OCI-LY1 (cell line): ENCODE measurements at regions not wholly inside any gene's neighbourhood (a gene's known extent, or its start where the extent isn't known, plus 50 kb on each side); places are given as distances from the start of the nearest gene placed in this dataset.

ENCODE experiments used
- H2AFZ ChIP-seq: fragments of 200-600 bp; sonication (generic), shearing (Covaris generic); 2 replicates; pipeline ENCODE4 v1.6.0; 2014; ENCODE audit warnings: antibody characterized with exemption, mild to moderate bottlenecking, low read length
- H3F3A ChIP-seq: fragments of 200-600 bp; sonication (generic), shearing (Covaris generic); 2 replicates; pipeline ENCODE4 v1.6.0; 2014; ENCODE audit warnings: mild to moderate bottlenecking, antibody characterized with exemption, low read length, moderate library complexity; ENCODE audit not compliant: insufficient read depth
- H3K27ac ChIP-seq: fragments of 200-600 bp; sonication (generic); 2 replicates; pipeline ENCODE4 v1.5.1; 2014; ENCODE audit warnings: low read length, mixed run types, mild to moderate bottlenecking, low read depth; ENCODE audit not compliant: poor library complexity, severe bottlenecking
- H3K27me3 ChIP-seq: fragments of 200-600 bp; sonication (generic); 2 replicates; pipeline ENCODE4 v1.6.0; 2014; ENCODE audit warnings: antibody characterized with exemption, mild to moderate bottlenecking, low read length, moderate library complexity; ENCODE audit not compliant: insufficient read depth
- H3K36me3 ChIP-seq: fragments of 200-600 bp; sonication (generic); 2 replicates; pipeline ENCODE4 v1.6.1; 2014; ENCODE audit warnings: mild to moderate bottlenecking, antibody characterized with exemption, low read length, moderate library complexity, mixed read lengths; ENCODE audit not compliant: insufficient read depth
- H3K4me1 ChIP-seq: fragments of 200-600 bp; sonication (generic); 2 replicates; pipeline ENCODE4 v1.5.1; 2014; ENCODE audit warnings: mild to moderate bottlenecking, low read length, moderate library complexity; ENCODE audit not compliant: insufficient read depth, severe bottlenecking
- H3K4me2 ChIP-seq: fragments of 200-600 bp; sonication (generic), shearing (Covaris generic); 2 replicates; pipeline ENCODE4 v1.6.1; 2014; ENCODE audit warnings: low read length
- H3K4me3 ChIP-seq: fragments of 200-600 bp; sonication (generic); 2 replicates; pipeline ENCODE4 v1.5.1; 2014; ENCODE audit warnings: low read length, low read depth, mild to moderate bottlenecking, mixed read lengths; ENCODE audit not compliant: poor library complexity, severe bottlenecking
- H3K79me2 ChIP-seq: fragments of 200-600 bp; shearing (Covaris generic); 2 replicates; pipeline ENCODE4 v1.6.1; 2016; ENCODE audit warnings: mixed run types, low read length, mixed read lengths; ENCODE audit not compliant: insufficient read depth
- H3K9ac ChIP-seq: fragments of 200-600 bp; sonication (generic), shearing (Covaris generic); 2 replicates; pipeline ENCODE4 v1.6.1; 2014; ENCODE audit warnings: mild to moderate bottlenecking, low read length, mixed read lengths
- H3K9me2 ChIP-seq: fragments of 200-600 bp; sonication (generic), shearing (Covaris generic); 2 replicates; pipeline ENCODE4 v1.6.1; 2014; ENCODE audit warnings: low read depth, mild to moderate bottlenecking, low read length, mixed read lengths
- H3K9me3 ChIP-seq: fragments of 200-600 bp; shearing (Covaris generic); 2 replicates; pipeline ENCODE4 v1.6.1; 2014; ENCODE audit warnings: low read length, mixed read lengths
- H4K20me1 ChIP-seq: fragments of 200-600 bp; sonication (generic), shearing (Covaris generic); 2 replicates; pipeline ENCODE4 v1.6.0; 2016; ENCODE audit warnings: mild to moderate bottlenecking, low read length; ENCODE audit not compliant: insufficient read depth
- CTCF ChIP-seq: fragments of 200-600 bp; sonication (generic), shearing (Covaris generic); IDR thresholded peaks from 2 replicates; pipeline ENCODE4 v1.5.1; 2017; ENCODE audit warnings: mild to moderate bottlenecking, antibody characterized with exemption, low read length, moderate library complexity, mixed read lengths
- EZH2 ChIP-seq: fragments of 200-600 bp; sonication (generic), shearing (Covaris generic); IDR thresholded peaks from 2 replicates; pipeline ENCODE4 v1.8.0; 2017; ENCODE audit warnings: borderline replicate concordance, mixed run types, mild to moderate bottlenecking, antibody characterized with exemption, low read length, moderate library complexity, mixed read lengths

GRCh38 chr1:30090162-30090820, 633.1 kb downstream of the MATN1 start:
- no peak overlapping the region for H2AFZ ChIP-seq
- H3K4me1 ChIP-seq = no peaks in the 10 kb centered on the region
- H3K79me2 ChIP-seq = no peaks in the 10 kb centered on the region
- no peaks in the 10 kb centered on the region; the same call in 1 of the 2 replicates for H3K27me3 ChIP-seq
- H3K9ac ChIP-seq = no peak overlapping the region
- no peak overlapping the region for H3K4me3 ChIP-seq
- no peaks in the 10 kb centered on the region for H3F3A ChIP-seq
- TF ChIP-seq CTCF (no peak), EZH2 (no peak)
- H3K36me3 ChIP-seq = no peaks in the 10 kb centered on the region; the same call in 1 of the 2 replicates
- no peaks in the 10 kb centered on the region for H4K20me1 ChIP-seq
- no peaks in the 10 kb centered on the region for H3K9me2 ChIP-seq
- no peak overlapping the region for H3K27ac ChIP-seq
- H3K9me3 ChIP-seq = 0 out of 2 replicates have a peak, but pooled peaks cover 3% of the 10 kb centered on the region
- H3K4me2 ChIP-seq = no peak overlapping the region

GRCh38 chr1:30089024-30089430, 634.4 kb downstream of the MATN1 start:
- Histone ChIP-seq H4K20me1 (no peaks in the 10 kb centered on the region), H2AFZ (no peak overlapping the region), H3K4me2 (no peak overlapping the region), H3K36me3 (no peaks in the 10 kb centered on the region; the same call in 1 of the 2 replicates), H3K27ac (no peak overlapping the region), H3K9me3 (0 out of 2 replicates have a peak, but pooled peaks cover 3% of the 10 kb centered on the region), H3K27me3 (peaks cover 3% of the 10 kb centered on the region; the same call in 1 of the 2 replicates), H3F3A (no peaks in the 10 kb centered on the region), H3K9me2 (no peaks in the 10 kb centered on the region), H3K4me1 (no peaks in the 10 kb centered on the region), H3K9ac (no peak overlapping the region), H3K4me3 (no peak overlapping the region), H3K79me2 (no peaks in the 10 kb centered on the region)
- TF ChIP-seq CTCF = no peak
- no peak for TF ChIP-seq EZH2

GRCh38 chr1:30088594-30088993, 634.8 kb downstream of the MATN1 start:
- H3K79me2 ChIP-seq = no peaks in the 10 kb centered on the region
- no peaks in the 10 kb centered on the region for H3K4me1 ChIP-seq
- H2AFZ ChIP-seq = no peak overlapping the region
- H3K27ac ChIP-seq = no peak overlapping the region
- H3F3A ChIP-seq = no peaks in the 10 kb centered on the region
- H3K9me3 ChIP-seq = 0 out of 2 replicates have a peak, but pooled peaks cover 3% of the 10 kb centered on the region
- peaks cover 4% of the 10 kb centered on the region; the same call in 1 of the 2 replicates for H3K27me3 ChIP-seq
- no peaks in the 10 kb centered on the region; the same call in 1 of the 2 replicates for H3K36me3 ChIP-seq
- no peak for TF ChIP-seq CTCF
- TF ChIP-seq EZH2 = no peak
- no peak overlapping the region for H3K4me3 ChIP-seq
- no peaks in the 10 kb centered on the region for H4K20me1 ChIP-seq
- H3K9ac ChIP-seq = no peak overlapping the region
- no peak overlapping the region for H3K4me2 ChIP-seq
- H3K9me2 ChIP-seq = no peaks in the 10 kb centered on the region
